Naive B cell (primary cell): ENCODE measurements at regions not wholly inside any gene's neighbourhood (a gene's known extent, or its start where the extent isn't known, plus 50 kb on each side); places are given as distances from the start of the nearest gene placed in this dataset.
"Not testable (repeated sequence)": the region's sequence is repeated elsewhere in the genome, so short reads cannot be mapped to it uniquely, and the experiment has no call there.

Source experiments
- ATAC-seq, 2 donors: fragments of 150-1000 bp; cut with Tn5 transposase; 2 replicates each; pipeline ENCODE4 v1.10.0; 2021; ENCODE audit warnings: low read depth in 2 of 2, mild to moderate bottlenecking in 2 of 2, moderate library complexity in 2 of 2
- DNase-seq: peaks from one replicate; pipeline ENCODE4 v3.0.0; 2022
- H3K27ac Mint-ChIP-seq, 6 donors: one replicate each; pipeline ENCODE4 v1.8.0; 2020 to 2022; ENCODE audit warnings: mild to moderate bottlenecking in 6 of 6, mixed read lengths in 6 of 6, moderate library complexity in 5 of 6, inconsistent platforms in 2 of 6
- H3K27me3 Mint-ChIP-seq, 3 donors: one replicate each; pipeline ENCODE4 v1.8.0; 2021 to 2022; ENCODE audit warnings: mixed read lengths in 3 of 3, mild to moderate bottlenecking in 1 of 3
- H3K36me3 Mint-ChIP-seq, 2 donors: one replicate each; pipeline ENCODE4 v1.8.0; 2020 to 2022; ENCODE audit warnings: mixed read lengths in 2 of 2, inconsistent platforms in 1 of 2, mild to moderate bottlenecking in 1 of 2
- H3K4me1 Mint-ChIP-seq, 3 donors: one replicate each; pipeline ENCODE4 v1.8.0; 2020 to 2022; ENCODE audit warnings: mixed read lengths in 3 of 3, inconsistent platforms in 1 of 3, mild to moderate bottlenecking in 1 of 3, moderate library complexity in 1 of 3
- H3K4me3 Mint-ChIP-seq, 8 donors: one replicate each; pipeline ENCODE4 v1.8.0; 2020 to 2022; ENCODE audit warnings: mild to moderate bottlenecking in 8 of 8, mixed read lengths in 8 of 8, moderate library complexity in 8 of 8, inconsistent platforms in 2 of 8
- H3K9me3 Mint-ChIP-seq, 7 donors: one replicate each; pipeline ENCODE4 v1.8.0; 2020 to 2022; ENCODE audit warnings: mixed read lengths in 7 of 7, mild to moderate bottlenecking in 5 of 7, inconsistent platforms in 2 of 7, moderate library complexity in 1 of 7

DNA sequence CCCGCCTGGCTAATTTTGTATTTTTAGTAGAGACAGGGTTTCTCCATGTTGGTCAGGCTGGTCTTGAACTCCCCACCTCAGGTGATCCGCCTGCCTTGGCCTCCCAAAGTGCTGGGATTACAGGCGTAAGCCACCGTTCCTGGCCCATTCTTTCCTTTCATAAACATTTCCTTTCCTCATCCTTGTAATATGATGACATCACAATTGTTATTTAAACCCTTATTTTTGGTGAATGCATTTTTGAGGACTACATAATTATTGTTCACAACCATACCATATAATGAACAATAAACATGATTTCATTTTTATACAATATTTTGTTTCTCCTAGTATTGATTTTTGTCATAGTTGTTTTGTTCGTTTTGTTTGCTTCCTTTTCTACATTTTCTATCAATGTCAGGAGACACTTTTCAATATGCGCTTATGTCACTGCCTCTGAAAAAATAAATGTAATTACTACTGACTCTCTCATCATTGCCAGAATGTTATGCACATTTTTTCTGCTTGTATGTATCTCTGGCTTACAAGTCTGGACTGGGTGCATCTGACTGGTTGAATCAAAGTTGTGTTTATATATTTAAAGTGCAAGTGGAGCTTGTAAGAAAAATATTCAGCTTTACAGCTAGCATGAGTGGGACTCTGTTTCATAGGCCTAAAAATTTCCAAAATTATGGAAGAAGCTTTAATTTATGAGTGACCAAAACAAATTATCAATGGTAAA, 2286.3 kb upstream of the RAG2 start:
- H3K27me3 Mint-ChIP-seq = no peaks in the 10 kb centered on the region
- no peak overlapping the region for H3K4me3 Mint-ChIP-seq
- peaks cover 0 to 3% (median 0%) of the 10 kb centered on the region in 7 donors for H3K9me3 Mint-ChIP-seq
- no peaks in the 10 kb centered on the region for H3K36me3 Mint-ChIP-seq
- ATAC-seq = no peak
- no peak overlapping the region for H3K27ac Mint-ChIP-seq
- no peaks in the 10 kb centered on the region for H3K4me1 Mint-ChIP-seq
- DNase-seq = no peak

DNA sequence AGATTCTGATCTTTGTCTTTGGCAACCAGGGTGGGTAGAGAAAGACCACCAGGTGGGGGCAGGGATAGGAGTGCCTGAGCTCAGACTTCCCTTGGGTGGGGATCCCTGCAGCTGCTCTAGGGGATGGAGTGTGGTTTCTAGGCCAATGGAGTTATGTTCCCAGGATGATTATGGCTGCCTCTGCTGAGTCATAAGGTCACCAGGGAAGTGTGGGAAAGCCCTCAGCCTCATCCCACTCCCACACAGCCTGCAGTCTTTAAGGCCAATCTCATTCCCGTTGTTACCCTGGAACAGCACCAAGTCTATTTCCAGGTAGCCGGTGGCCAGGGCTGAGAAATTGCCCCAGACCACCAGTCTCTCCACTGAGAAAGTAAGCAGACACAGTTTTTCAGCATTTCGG, 2269.3 kb upstream of the RAG2 start:
- no peak for ATAC-seq

DNA sequence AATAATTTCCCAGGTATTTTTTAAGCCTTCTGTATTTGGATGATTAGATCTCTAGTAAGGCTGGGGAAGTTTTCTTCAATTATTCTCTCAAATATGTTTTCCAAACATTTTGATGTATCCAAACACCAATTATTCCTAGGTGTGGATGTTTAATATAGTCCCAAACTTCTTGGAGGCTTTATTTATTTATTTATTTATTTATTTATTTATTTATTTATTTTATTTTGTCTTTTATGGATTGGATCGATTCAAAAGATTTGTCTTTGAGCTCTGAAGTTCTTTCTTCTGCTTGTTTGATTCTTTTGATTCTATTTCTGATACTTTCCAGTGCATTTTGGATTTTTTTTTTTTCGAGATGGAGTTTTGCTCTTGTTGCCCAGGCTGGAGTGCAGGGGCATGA, 2267.9 kb upstream of the RAG2 start:
- H3K9me3 Mint-ChIP-seq = peaks cover 6 to 27% (median 15%) of the 10 kb centered on the region in 7 donors
- no peak overlapping the region for H3K4me3 Mint-ChIP-seq
- H3K27ac Mint-ChIP-seq = no peak overlapping the region
- ATAC-seq = no peak
- no peaks in the 10 kb centered on the region for H3K4me1 Mint-ChIP-seq
- no peaks in the 10 kb centered on the region for H3K27me3 Mint-ChIP-seq
- no peak for DNase-seq
- H3K36me3 Mint-ChIP-seq = no peaks in the 10 kb centered on the region

More for the DNA sequence above, 2269.3 kb upstream of the RAG2 start:
- Mint-ChIP-seq H3K9me3 (peaks cover 5 to 23% (median 15%) of the 10 kb centered on the region in 7 donors), H3K4me3 (no peak overlapping the region), H3K27ac (no peak overlapping the region), H3K4me1 (no peaks in the 10 kb centered on the region), H3K27me3 (no peaks in the 10 kb centered on the region), H3K36me3 (no peaks in the 10 kb centered on the region)
- no peak for DNase-seq

DNA sequence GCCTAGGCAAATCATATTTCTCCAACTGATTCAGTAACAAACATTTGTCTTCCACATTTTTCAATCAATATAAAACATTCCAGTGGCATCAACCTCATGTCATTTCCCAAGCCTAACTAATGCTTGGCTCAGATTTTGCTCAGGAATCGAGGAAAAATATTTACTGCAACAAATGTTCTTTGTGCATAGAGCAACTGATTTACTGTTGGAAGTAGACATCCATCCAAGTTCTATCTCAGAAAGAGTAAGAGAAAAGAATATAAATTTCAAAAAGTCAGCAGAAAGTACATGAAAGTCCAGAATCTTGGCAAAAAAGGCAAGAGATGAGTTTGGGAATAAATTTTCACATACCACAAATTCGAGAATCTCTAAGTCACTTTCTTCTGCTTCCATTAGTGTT, 2245.0 kb upstream of the RAG2 start:
- Mint-ChIP-seq H3K9me3 (peaks cover 3 to 12% (median 9%) of the 10 kb centered on the region in 7 donors), H3K4me1 (no peaks in the 10 kb centered on the region), H3K36me3 (no peaks in the 10 kb centered on the region), H3K27ac (no peak overlapping the region), H3K4me3 (no peak overlapping the region), H3K27me3 (no peaks in the 10 kb centered on the region)
- DNase-seq = no peak
- no peak for ATAC-seq

DNA sequence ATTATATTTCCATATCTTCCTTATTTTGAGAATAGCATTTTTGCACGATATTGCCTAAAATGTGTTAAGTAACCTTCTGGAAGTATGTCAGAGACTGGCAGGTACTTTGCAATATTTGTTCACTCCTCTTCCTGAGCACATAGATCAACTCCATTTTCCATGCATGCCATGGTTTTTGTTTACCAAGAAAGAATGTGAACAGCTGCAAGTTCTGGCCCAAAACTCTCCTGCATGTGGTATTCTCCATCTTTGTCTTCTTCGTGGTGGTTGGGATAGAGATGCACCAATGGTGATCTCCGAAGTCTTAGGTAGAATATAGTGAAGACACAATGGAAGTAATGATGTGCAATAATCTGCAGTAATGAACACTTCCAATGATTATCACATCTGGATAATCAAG, 2241.0 kb upstream of the RAG2 start:
- no peak for ATAC-seq
- Mint-ChIP-seq H3K27ac (no peak overlapping the region), H3K36me3 (no peaks in the 10 kb centered on the region), H3K9me3 (peaks cover 0 to 7% (median 0%) of the 10 kb centered on the region in 7 donors), H3K27me3 (no peaks in the 10 kb centered on the region), H3K4me3 (no peak overlapping the region), H3K4me1 (no peaks in the 10 kb centered on the region)
- DNase-seq = no peak

DNA sequence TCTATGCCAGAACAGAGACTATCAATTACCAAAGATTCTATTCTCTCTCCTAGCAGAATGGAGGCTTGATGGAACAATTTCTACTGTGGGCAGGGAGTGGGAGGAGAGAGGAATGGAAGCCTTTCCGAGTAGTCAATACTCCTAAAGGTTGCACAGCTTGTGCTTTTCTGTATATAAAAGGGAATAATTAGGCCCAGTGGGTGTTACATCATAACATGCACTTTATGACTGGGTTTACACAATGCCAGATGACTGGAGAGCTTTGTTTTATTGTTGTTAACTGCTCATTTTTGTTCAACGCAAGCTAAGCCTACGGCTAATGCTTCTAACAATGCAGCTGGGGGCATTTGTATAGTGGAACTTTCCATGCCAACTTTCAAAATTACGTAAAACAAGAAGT, 2237.9 kb upstream of the RAG2 start:
- no peak for DNase-seq
- no peak for ATAC-seq
- H3K27me3 Mint-ChIP-seq = no peaks in the 10 kb centered on the region
- H3K9me3 Mint-ChIP-seq = peaks cover 0 to 4% (median 2%) of the 10 kb centered on the region in 7 donors
- no peak overlapping the region for H3K27ac Mint-ChIP-seq
- H3K36me3 Mint-ChIP-seq = no peaks in the 10 kb centered on the region
- no peak overlapping the region for H3K4me3 Mint-ChIP-seq
- no peaks in the 10 kb centered on the region for H3K4me1 Mint-ChIP-seq

DNA sequence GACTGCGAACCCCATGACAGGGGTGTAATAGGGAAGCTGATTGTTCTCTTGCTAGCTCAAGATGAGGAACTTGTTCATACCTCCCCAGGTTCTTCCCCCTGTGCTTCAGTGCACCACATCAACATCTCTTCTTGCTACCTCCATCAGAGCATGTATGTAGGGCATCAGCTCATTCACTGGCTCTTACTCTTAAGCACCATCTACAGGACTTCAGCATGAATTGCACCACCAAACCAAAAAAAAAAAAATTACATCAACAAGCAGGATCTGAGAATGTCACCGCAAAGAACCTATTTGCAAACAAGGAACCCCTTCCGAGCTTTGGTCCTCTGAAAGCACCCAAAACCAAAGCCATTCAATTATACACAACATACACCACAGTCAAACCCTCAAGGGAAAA, 2226.5 kb upstream of the RAG2 start:
- Mint-ChIP-seq H3K36me3 (no peaks in the 10 kb centered on the region), H3K4me1 (no peaks in the 10 kb centered on the region), H3K4me3 (no peak overlapping the region), H3K27me3 (no peaks in the 10 kb centered on the region), H3K27ac (no peak overlapping the region), H3K9me3 (peaks cover 3 to 46% (median 15%) of the 10 kb centered on the region in 7 donors)
- no peak for DNase-seq
- ATAC-seq = no peak

DNA sequence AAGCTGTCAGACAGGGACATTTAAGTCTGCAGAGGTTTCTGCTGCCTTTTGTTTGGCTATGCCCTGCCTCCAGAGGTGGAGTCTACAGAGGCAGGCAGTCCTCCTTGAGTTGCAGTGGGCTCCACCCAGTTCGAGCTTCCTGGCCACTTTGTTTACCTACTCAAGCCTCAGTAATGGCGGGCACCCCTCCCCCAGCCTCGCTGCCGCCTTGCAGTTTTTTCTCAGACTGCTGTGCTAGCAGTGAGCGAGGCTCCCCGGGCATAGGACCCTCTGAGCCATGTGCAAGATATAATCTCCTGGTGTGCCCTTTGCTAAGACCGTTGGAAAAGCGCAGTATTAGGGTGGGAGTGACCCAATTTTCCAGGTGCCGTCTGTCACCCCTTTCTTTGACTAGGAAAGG, 2223.8 kb upstream of the RAG2 start:
- peaks cover 3 to 24% (median 11%) of the 10 kb centered on the region in 7 donors for H3K9me3 Mint-ChIP-seq
- not testable (repeated sequence) for DNase-seq, H3K4me1 Mint-ChIP-seq, H3K27ac Mint-ChIP-seq, ATAC-seq, H3K36me3 Mint-ChIP-seq, H3K27me3 Mint-ChIP-seq, H3K4me3 Mint-ChIP-seq

DNA sequence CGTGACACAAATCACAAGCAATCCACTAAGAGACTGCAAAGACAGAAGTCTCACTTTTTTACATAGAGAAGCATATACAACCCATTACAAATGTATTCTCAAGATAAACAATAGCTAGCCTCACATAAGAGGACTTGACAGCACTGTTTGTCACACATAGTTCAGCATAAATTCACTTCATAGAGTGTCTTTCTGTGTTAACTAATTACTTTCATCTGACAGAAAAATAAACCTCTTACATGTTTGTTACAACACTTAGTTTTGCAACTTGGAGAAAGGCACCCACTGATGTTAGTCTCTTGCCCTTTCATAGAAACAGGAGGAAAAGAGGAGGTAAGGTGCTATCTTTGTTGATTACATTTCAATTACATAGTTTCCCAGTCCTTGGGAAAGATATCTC, 2221.9 kb upstream of the RAG2 start:
- no peak overlapping the region for H3K4me3 Mint-ChIP-seq
- no peaks in the 10 kb centered on the region for H3K36me3 Mint-ChIP-seq
- no peaks in the 10 kb centered on the region for H3K4me1 Mint-ChIP-seq
- DNase-seq (no peak), ATAC-seq (no peak)
- no peak overlapping the region for H3K27ac Mint-ChIP-seq
- H3K9me3 Mint-ChIP-seq = peaks cover 0 to 10% (median 5%) of the 10 kb centered on the region in 7 donors
- no peaks in the 10 kb centered on the region for H3K27me3 Mint-ChIP-seq

DNA sequence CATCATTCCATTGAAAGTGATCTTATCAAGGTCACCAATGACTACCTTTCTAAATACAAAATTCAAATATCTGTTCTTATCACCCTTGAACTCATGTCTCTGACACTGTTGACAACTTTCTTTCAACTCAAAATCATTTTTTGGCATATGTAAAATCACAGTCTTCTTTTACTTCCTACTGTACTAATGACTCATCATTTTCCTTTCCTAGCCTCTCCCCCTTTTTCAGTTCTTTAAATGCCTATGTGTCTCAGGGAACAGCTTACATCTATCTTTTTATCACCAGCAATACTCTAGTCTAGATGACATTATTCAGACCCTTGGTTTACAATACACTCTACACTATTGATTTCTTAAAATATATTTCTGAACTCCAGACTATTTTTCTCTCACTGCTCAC, 2220.7 kb upstream of the RAG2 start:
- Mint-ChIP-seq H3K27me3 (no peaks in the 10 kb centered on the region), H3K4me3 (no peak overlapping the region), H3K4me1 (no peaks in the 10 kb centered on the region), H3K27ac (no peak overlapping the region), H3K9me3 (peaks cover 0 to 9% (median 3%) of the 10 kb centered on the region in 7 donors), H3K36me3 (no peaks in the 10 kb centered on the region)
- DNase-seq = no peak
- no peak for ATAC-seq

DNA sequence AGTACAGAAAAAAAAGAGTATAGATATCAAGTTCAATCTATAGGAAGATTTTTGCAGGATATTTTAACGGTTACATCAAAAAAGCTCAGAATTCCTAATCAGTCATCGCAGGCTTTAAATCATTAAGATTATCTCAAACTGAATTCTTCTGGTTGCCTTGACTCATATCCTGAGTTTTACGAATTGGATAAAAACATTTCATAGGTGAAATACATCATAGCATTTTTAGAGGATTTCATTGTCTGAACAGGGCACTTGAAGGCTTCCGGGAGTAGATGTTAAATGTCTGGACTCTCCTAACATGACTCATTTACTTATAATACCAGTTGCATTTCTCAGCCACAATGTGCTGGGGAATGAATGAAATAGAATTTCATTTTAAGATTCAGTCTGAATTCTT, 2216.6 kb upstream of the RAG2 start:
- Mint-ChIP-seq H3K9me3 (peaks cover 0 to 15% (median 7%) of the 10 kb centered on the region in 7 donors), H3K36me3 (no peaks in the 10 kb centered on the region), H3K27me3 (no peaks in the 10 kb centered on the region), H3K4me1 (no peaks in the 10 kb centered on the region), H3K27ac (no peak overlapping the region), H3K4me3 (no peak overlapping the region)
- DNase-seq (no peak), ATAC-seq (no peak)

DNA sequence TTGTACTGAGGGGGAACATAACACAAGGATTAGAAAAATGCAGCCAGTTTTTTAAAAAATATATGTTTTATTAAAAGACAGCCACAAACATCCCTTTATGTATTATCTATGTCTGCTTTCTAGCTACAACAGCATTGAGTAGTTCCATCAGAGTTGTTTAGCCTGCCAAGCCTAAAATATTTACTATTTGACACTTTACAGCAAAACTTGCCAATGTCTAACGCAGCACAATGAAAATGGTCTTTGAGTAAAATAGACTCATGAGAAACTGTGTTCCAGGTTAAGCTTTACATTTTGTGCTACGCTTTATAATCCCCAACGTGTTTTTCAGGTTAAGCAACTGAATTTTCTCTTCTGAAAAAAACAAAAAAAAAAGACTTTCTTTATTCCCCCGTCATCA, 2211.5 kb upstream of the RAG2 start:
- no peak overlapping the region for H3K4me3 Mint-ChIP-seq
- no peaks in the 10 kb centered on the region for H3K4me1 Mint-ChIP-seq
- no peaks in the 10 kb centered on the region for H3K36me3 Mint-ChIP-seq
- no peak overlapping the region for H3K27ac Mint-ChIP-seq
- H3K27me3 Mint-ChIP-seq = no peaks in the 10 kb centered on the region
- ATAC-seq = no peak
- peaks cover 0 to 15% (median 5%) of the 10 kb centered on the region in 7 donors for H3K9me3 Mint-ChIP-seq
- DNase-seq = no peak

DNA sequence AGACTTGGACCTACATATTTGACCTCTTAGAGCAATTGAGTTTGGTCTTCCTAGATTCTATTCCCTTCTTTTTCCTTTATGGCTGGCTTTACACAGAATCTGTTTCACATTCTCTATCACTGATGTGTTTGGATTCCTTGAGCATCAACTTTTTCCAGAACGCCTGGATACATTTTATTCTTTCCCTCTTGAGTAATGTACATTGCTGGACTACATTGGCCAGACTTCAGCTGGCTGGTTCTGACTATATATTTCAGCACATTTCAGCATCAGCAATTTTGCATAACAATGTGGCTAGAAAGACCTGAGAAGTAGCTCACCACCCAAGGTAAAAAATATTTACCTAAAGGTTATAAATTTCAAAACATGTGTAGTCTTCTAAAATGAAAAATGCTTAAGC, 2198.2 kb upstream of the RAG2 start:
- peaks cover 0 to 2% (median 0%) of the 10 kb centered on the region in 7 donors for H3K9me3 Mint-ChIP-seq
- H3K36me3 Mint-ChIP-seq = no peaks in the 10 kb centered on the region
- H3K27ac Mint-ChIP-seq = peak overlapping the region in 1 of 6 donors; percentile 39
- DNase-seq (no peak), ATAC-seq (no peak)
- no peaks in the 10 kb centered on the region for H3K4me1 Mint-ChIP-seq
- no peak overlapping the region for H3K4me3 Mint-ChIP-seq
- H3K27me3 Mint-ChIP-seq = no peaks in the 10 kb centered on the region

DNA sequence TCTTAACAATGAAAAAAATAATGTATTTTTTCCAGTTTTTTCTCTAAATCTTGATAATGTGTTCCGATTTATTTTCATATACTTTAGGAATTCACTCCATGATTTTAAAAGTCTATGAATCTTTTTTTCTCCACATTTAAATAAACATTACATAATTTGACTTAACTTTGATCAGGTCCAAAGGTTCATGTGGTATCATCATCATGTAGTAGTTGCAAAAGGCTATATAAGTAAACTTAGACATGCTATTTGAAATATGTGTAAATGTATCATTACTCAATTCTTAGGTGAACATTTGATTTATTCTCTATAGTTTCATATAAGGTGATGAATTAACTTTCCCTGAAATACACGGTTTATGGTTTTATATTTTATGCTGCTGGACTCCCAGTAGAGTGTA, 2197.0 kb upstream of the RAG2 start:
- Mint-ChIP-seq H3K9me3 (peaks cover 0 to 2% (median 0%) of the 10 kb centered on the region in 7 donors), H3K4me3 (no peak overlapping the region), H3K36me3 (no peaks in the 10 kb centered on the region), H3K27me3 (no peaks in the 10 kb centered on the region), H3K4me1 (no peaks in the 10 kb centered on the region), H3K27ac (no peak overlapping the region)
- ATAC-seq = no peak
- DNase-seq = no peak
